ENCODE measurements at regions not wholly inside any gene's neighbourhood (a gene's known extent, or its start where the extent isn't known, plus 50 kb on each side); places are given as distances from the start of the nearest gene placed in this dataset.

DNA sequence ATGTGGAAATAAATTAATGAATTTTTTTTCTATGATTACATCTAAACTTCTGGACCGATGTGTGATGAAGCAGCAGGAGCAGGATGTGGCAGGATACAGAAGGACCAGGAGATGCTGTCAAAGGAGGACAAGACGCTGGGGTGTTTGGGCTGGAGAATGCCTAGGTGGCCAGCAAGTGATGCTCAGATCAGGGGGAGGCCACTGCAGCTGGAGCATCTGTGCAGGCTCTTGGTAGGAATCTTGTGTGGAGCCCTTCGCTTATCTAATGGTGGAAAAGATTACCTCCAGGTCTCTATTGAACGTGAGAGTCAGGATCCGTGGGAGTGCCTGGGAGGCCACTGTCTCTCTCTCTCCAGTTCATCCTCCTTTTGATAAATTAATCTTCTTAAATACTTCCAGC lies 79.8 kb downstream of the MRPL36 start:
- TF ChIP-seq, protein P1, sequence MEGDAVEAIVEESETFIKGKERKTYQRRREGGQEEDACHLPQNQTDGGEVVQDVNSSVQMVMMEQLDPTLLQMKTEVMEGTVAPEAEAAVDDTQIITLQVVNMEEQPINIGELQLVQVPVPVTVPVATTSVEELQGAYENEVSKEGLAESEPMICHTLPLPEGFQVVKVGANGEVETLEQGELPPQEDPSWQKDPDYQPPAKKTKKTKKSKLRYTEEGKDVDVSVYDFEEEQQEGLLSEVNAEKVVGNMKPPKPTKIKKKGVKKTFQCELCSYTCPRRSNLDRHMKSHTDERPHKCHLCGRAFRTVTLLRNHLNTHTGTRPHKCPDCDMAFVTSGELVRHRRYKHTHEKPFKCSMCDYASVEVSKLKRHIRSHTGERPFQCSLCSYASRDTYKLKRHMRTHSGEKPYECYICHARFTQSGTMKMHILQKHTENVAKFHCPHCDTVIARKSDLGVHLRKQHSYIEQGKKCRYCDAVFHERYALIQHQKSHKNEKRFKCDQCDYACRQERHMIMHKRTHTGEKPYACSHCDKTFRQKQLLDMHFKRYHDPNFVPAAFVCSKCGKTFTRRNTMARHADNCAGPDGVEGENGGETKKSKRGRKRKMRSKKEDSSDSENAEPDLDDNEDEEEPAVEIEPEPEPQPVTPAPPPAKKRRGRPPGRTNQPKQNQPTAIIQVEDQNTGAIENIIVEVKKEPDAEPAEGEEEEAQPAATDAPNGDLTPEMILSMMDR (conservative IDR thresholded peaks at IDR 0.05), result no peak
- no peak for TF ChIP-seq EZH2 (IDR thresholded peaks at IDR 0.05; ENCODE audit: low read depth)

All from PC-9 (cell line).